COR-L47 (cell line): ENCODE measurements at regions not wholly inside any gene's neighbourhood (a gene's known extent, or its start where the extent isn't known, plus 50 kb on each side); places are given as distances from the start of the nearest gene placed in this dataset.
"Not testable (repeated sequence)": the region's sequence is repeated elsewhere in the genome, so short reads cannot be mapped to it uniquely, and the experiment has no call there.

ENCODE experiments used
- DNase-seq: peaks from one replicate; lab custom pipeline; 2025; lab: John Stamatoyannopoulos, UW

GRCh38 chr6:56803594-56803993, 151.3 kb upstream of the BEND6 start:
- DNase-seq = no peak

GRCh38 chr6:56802584-56802983, 152.3 kb upstream of the BEND6 start:
- DNase-seq = peak; percentile 76

GRCh38 chr6:56799989-56800388, 154.9 kb upstream of the BEND6 start:
- DNase-seq = no peak

GRCh38 chr6:56798163-56798562, 155.5 kb upstream of the DST start:
- no peak for DNase-seq

GRCh38 chr6:56796196-56796532, 153.5 kb upstream of the DST start:
- DNase-seq = no peak

GRCh38 chr6:56795466-56796195, 152.9 kb upstream of the DST start:
- DNase-seq = no peak

- DNase-seq = no peak
Observed at GRCh38 chr6:56794421-56794820, 151.7 kb upstream of the DST start.

- DNase-seq = no peak
Observed at GRCh38 chr6:56793938-56794337, 151.2 kb upstream of the DST start.

- DNase-seq = no peak
Observed at GRCh38 chr6:56790414-56790813, 147.7 kb upstream of the DST start.

GRCh38 chr6:56789879-56790278, 147.2 kb upstream of the DST start:
- no peak for DNase-seq

GRCh38 chr6:56789342-56789741, 146.7 kb upstream of the DST start:
- DNase-seq = no peak

- DNase-seq = no peak
Observed at GRCh38 chr6:56787209-56787608, 144.5 kb upstream of the DST start.

- DNase-seq = no peak
Observed at GRCh38 chr6:56786256-56786655, 143.6 kb upstream of the DST start.

GRCh38 chr6:56785536-56785935, 142.8 kb upstream of the DST start:
- not testable (repeated sequence) for DNase-seq

- DNase-seq = not testable (repeated sequence)
Observed at GRCh38 chr6:56780109-56780508, 137.4 kb upstream of the DST start.

GRCh38 chr6:56778503-56778902, 135.8 kb upstream of the DST start:
- not testable (repeated sequence) for DNase-seq

GRCh38 chr6:56775498-56776166, 132.9 kb upstream of the DST start:
- DNase-seq = no peak

- no peak for DNase-seq
Observed at GRCh38 chr6:56772737-56773184, 130.1 kb upstream of the DST start.

GRCh38 chr6:56771929-56772607, 129.4 kb upstream of the DST start:
- no peak for DNase-seq

GRCh38 chr6:56771189-56771588, 128.5 kb upstream of the DST start:
- no peak for DNase-seq

- DNase-seq = no peak
Observed at GRCh38 chr6:56770011-56770520, 127.4 kb upstream of the DST start.

GRCh38 chr6:56767892-56768531, 125.3 kb upstream of the DST start:
- no peak for DNase-seq
